Renal cortical epithelial cell (primary cell): ENCODE measurements at regions not wholly inside any gene's neighbourhood (a gene's known extent, or its start where the extent isn't known, plus 50 kb on each side); places are given as distances from the start of the nearest gene placed in this dataset.

ENCODE experiments used
- DNase-seq: peaks from one replicate; pipeline ENCODE4 v3.0.0-alpha.2; 2011; ENCODE audit warnings: low read depth

- DNase-seq: no peak
Measured at GRCh38 chr3:156620901-156621300, 53.5 kb upstream of the TIPARP start.

GRCh38 chr3:156620260-156620659, 54.1 kb upstream of the TIPARP start:
- peak; percentile 88 for DNase-seq

- no peak for DNase-seq
Measured at GRCh38 chr3:156619376-156619775, 55.0 kb upstream of the TIPARP start.

- no peak for DNase-seq
Measured at GRCh38 chr3:156617781-156618180, 56.6 kb upstream of the TIPARP start.

GRCh38 chr3:156617145-156617544, 57.2 kb upstream of the TIPARP start:
- peak; percentile 64 for DNase-seq

GRCh38 chr3:156615592-156616173, 58.7 kb upstream of the TIPARP start:
- peak; percentile 100 for DNase-seq

GRCh38 chr3:156614642-156615511, 59.5 kb upstream of the TIPARP start:
- peak; percentile 92 for DNase-seq

GRCh38 chr3:156612903-156613302, 58.0 kb upstream of the SSR3 start:
- DNase-seq: no peak

- DNase-seq: no peak
Measured at GRCh38 chr3:156611870-156612494, 57.1 kb upstream of the SSR3 start.

GRCh38 chr3:156610154-156610553, 55.2 kb upstream of the SSR3 start:
- no peak for DNase-seq

- DNase-seq: no peak
Measured at GRCh38 chr3:156609546-156609945, 54.6 kb upstream of the SSR3 start.

- no peak for DNase-seq
Measured at GRCh38 chr3:156608601-156609514, 53.9 kb upstream of the SSR3 start.

- DNase-seq: no peak
Measured at GRCh38 chr3:156606729-156607128, 51.8 kb upstream of the SSR3 start.

- peak; percentile 93 for DNase-seq
Measured at GRCh38 chr3:156605686-156606605, 51.0 kb upstream of the SSR3 start.

- no peak for DNase-seq
Measured at GRCh38 chr3:156604642-156605144, 49.8 kb upstream of the SSR3 start.
